ENCODE measurements at regions not wholly inside any gene's neighbourhood (a gene's known extent, or its start where the extent isn't known, plus 50 kb on each side); places are given as distances from the start of the nearest gene placed in this dataset.

- no peak for ATAC-seq
- TF ChIP-seq ESRRG (CRISPR knock-in tag; IDR thresholded peaks at IDR 0.05): no peak
- no peak for TF ChIP-seq ZFP30 (CRISPR knock-in tag; IDR thresholded peaks at IDR 0.05)
- TF ChIP-seq BACH2 (CRISPR knock-in tag; IDR thresholded peaks at IDR 0.05; ENCODE audit: borderline replicate concordance): no peak
Observed at GRCh38 chr20:11188843-11189603, 515.2 kb upstream of the JAG1 start.

GRCh38 chr20:11190741-11191140 lies 516.9 kb upstream of the JAG1 start:
- ATAC-seq: no peak
- TF ChIP-seq POU6F1 (CRISPR knock-in tag; IDR thresholded peaks at IDR 0.05; ENCODE audit: borderline replicate concordance, low read depth) (no peak), CREB5 (CRISPR knock-in tag; IDR thresholded peaks at IDR 0.05; ENCODE audit: low read depth) (no peak)

- TF ChIP-seq SNAI2 (CRISPR knock-in tag; IDR thresholded peaks at IDR 0.05) (no peak), ZFP3 (CRISPR knock-in tag; IDR thresholded peaks at IDR 0.05) (no peak), PPARA (CRISPR knock-in tag; IDR thresholded peaks at IDR 0.05; ENCODE audit: borderline replicate concordance) (no peak), BACH2 (CRISPR knock-in tag; IDR thresholded peaks at IDR 0.05; ENCODE audit: borderline replicate concordance) (no peak), ARNTL (CRISPR knock-in tag; IDR thresholded peaks at IDR 0.05; ENCODE audit: borderline replicate concordance, low read depth) (no peak), ESRRG (CRISPR knock-in tag; IDR thresholded peaks at IDR 0.05) (no peak), ISL1 (CRISPR knock-in tag; IDR thresholded peaks at IDR 0.05) (no peak), PATZ1 (CRISPR knock-in tag; IDR thresholded peaks at IDR 0.05; ENCODE audit: borderline replicate concordance) (no peak), CREB5 (CRISPR knock-in tag; IDR thresholded peaks at IDR 0.05; ENCODE audit: low read depth) (no peak), TOX (CRISPR knock-in tag; IDR thresholded peaks at IDR 0.05; ENCODE audit: borderline replicate concordance) (no peak), ZNF565 (CRISPR knock-in tag; conservative IDR thresholded peaks at IDR 0.05; ENCODE audit: low read depth) (no peak), TCF4 (CRISPR knock-in tag; IDR thresholded peaks at IDR 0.05; ENCODE audit: borderline replicate concordance) (no peak), OSR1 (CRISPR knock-in tag; IDR thresholded peaks at IDR 0.05) (no peak), RARB (CRISPR knock-in tag; IDR thresholded peaks at IDR 0.05) (no peak), GLIS3 (CRISPR knock-in tag; IDR thresholded peaks at IDR 0.05) (no peak), ZNF8 (CRISPR knock-in tag; IDR thresholded peaks at IDR 0.05) (no peak), TSHZ2 (CRISPR knock-in tag; IDR thresholded peaks at IDR 0.05) (no peak), ZC3H10 (CRISPR knock-in tag; IDR thresholded peaks at IDR 0.05) (no peak), CSDC2 (CRISPR knock-in tag; IDR thresholded peaks at IDR 0.05) (no peak), ZNF70 (CRISPR knock-in tag; IDR thresholded peaks at IDR 0.05) (no peak)
- ATAC-seq: no peak
Observed at GRCh38 chr20:11192106-11192505, 518.3 kb upstream of the JAG1 start.
